GM12874 (cell line): ENCODE measurements at regions not wholly inside any gene's neighbourhood (a gene's known extent, or its start where the extent isn't known, plus 50 kb on each side); places are given as distances from the start of the nearest gene placed in this dataset.

ENCODE experiments used
- TF ChIP-seq, protein P1 (sequence below): IDR thresholded peaks from 2 replicates; pipeline ENCODE4 v1.5.1; 2011; ENCODE audit warnings: low read depth, mild to moderate bottlenecking, control low read depth, low read length, moderate library complexity; ENCODE audit not compliant: insufficient read depth

GRCh38 chr22:47853750-47854149 is 1091.3 kb downstream of the TBC1D22A start:
- TF ChIP-seq, protein P1, sequence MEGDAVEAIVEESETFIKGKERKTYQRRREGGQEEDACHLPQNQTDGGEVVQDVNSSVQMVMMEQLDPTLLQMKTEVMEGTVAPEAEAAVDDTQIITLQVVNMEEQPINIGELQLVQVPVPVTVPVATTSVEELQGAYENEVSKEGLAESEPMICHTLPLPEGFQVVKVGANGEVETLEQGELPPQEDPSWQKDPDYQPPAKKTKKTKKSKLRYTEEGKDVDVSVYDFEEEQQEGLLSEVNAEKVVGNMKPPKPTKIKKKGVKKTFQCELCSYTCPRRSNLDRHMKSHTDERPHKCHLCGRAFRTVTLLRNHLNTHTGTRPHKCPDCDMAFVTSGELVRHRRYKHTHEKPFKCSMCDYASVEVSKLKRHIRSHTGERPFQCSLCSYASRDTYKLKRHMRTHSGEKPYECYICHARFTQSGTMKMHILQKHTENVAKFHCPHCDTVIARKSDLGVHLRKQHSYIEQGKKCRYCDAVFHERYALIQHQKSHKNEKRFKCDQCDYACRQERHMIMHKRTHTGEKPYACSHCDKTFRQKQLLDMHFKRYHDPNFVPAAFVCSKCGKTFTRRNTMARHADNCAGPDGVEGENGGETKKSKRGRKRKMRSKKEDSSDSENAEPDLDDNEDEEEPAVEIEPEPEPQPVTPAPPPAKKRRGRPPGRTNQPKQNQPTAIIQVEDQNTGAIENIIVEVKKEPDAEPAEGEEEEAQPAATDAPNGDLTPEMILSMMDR = no peak

DNA sequence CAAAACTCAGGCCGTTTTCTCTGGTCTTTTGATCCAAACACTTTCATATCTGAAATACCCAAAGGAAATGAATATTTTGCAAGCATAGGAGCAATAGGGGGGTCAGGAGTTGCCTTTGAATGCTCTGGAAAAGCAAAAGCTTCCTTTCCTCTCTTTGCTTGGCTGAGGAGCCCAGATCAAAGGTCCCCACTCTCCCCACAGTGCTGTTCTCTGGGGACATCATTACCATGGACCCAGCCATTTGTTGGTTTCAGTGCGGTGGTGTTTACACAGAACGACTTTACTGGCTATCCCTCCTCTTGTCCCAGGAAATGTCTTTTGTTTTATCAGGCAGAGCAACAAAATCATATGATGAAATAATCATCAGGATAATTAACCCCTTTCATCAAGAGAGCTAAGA is 1089.1 kb downstream of the TBC1D22A start:
- TF ChIP-seq, protein P1 = no peak

DNA sequence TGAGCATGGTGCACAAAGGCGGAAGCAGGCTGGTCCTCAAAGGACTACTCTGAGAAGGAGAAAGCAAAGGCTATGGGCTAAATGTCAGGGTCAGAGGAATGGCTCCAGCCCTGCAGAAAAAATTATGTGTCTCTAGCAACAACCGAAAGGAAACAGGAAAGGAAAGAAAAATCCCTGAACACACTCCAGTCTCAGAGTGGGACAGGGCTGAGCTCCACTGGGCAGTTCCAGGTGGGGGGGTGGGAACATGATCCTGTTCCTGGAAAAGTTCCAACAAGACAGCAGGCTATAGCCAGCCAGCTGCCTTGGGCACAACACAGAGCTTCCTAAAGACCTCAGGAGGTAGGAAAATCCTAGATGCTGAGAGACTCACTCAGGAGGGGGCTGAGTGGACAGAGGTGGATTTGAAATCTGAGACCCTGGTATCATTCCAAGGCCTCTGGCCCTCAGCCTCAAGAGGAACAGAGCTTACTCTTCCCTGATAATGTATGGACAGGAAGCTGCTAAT is 1088.2 kb downstream of the TBC1D22A start:
- TF ChIP-seq, protein P1 = no peak

DNA sequence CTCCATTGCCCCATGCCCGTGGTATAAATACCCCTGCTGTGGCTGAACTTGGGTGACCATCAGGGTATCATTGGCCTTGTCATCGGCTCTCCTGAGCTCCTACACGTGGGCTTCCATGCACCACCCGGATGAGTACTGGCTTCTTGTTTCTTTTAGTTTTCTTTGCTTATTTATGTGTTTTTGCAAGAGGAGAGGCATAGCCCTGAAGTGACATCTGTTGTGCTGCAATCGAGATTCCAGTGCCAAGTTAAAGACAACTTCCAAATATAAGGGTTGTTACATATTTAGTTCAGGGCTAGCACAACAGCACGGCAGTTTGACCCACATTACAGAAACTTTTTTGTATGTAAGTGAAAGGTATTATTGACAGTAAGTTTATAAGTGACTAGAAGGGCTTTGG is 1087.1 kb downstream of the TBC1D22A start:
- TF ChIP-seq, protein P1 = no peak

DNA sequence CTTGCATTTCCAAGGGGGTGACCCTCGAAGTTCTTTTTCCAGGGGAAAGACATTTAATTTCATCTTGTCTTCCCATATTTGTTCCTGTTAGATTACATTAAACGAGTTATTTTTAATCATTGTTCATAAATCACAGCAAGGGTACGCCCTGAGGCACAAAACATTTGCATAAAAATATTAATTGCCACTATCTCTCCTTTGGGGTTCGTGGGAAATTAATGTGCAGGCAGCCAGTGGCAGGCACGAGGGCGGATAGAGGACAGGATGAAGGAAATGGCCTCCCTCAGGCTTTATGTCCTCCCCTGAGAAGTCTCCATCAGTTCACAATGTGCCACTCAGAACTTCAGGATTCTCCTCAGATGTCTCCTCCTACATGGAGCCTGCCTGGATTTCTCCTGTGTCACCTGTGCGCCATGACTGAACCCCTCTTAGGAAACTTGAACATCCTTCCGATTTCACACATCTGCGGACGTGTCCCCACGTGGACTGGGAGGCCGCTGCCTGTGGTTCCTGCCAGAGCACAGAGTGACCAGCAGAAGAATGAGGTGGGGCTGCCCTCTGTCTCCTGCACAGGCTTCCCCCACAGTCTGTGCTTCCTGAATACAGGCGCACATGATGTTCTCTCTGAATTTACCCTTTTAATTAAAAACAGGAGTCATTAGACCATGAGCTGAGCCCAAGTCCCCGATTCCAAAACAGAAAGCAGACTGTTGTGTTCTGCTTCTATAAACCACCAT is 1085.9 kb downstream of the TBC1D22A start:
- TF ChIP-seq, protein P1 = no peak

DNA sequence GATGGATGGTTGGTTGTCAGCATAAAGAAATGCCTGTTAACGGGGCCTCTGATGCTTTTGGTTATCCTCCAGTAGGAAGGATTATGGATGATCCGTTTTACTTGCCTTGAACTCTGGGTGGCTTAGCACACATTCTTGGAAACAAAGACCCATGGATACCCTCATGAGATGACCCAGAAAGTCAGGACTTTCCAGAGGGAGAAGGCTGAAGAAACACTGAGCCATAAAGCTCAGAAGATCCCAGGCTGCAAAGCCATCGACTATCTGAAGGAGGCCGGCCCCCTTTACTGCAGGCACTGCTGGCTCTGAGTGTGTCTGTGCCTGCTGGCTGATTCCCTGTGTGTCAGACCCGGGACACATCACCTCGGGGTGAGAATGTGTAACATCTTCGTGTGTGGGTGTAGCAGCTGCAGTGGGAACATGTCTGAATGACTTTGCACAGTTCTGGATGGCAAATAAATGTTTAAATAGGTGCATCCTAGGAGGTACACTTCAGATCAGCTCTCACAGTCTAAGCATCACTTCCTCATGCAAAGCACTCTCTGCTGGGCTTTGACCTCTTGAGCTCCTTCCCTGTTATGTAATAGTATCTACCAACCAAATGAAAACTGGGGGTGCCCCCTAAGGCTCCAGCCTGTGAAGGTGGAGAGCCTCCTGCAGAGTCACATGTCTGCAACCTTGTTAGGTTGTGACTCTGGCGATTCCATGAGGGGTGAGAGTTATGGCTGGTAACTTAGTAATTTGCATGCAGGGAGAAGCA is 1084.9 kb downstream of the TBC1D22A start:
- TF ChIP-seq, protein P1 = no peak

GRCh38 chr22:47846206-47846605 is 1083.8 kb downstream of the TBC1D22A start:
- TF ChIP-seq, protein P1 = no peak
